ENCODE measurements at regions not wholly inside any gene's neighbourhood (a gene's known extent, or its start where the extent isn't known, plus 50 kb on each side); places are given as distances from the start of the nearest gene placed in this dataset.

- TF ChIP-seq CTCF (IDR thresholded peaks at IDR 0.05; ENCODE audit: low read depth, low read length, poor library complexity, severe bottlenecking) (no peak), EZH2phosphoT487 (IDR thresholded peaks at IDR 0.05; ENCODE audit: borderline replicate concordance, low read length) (no peak)
Observed at GRCh38 chr2:84132370-84132769, 326.7 kb downstream of the SUCLG1 start.

Data from DOHH2 (cell line).